ENCODE measurements at regions not wholly inside any gene's neighbourhood (a gene's known extent, or its start where the extent isn't known, plus 50 kb on each side); places are given as distances from the start of the nearest gene placed in this dataset.

GRCh38 chr2:39998617-39999016 lies 219.6 kb upstream of the THUMPD2 start:
- TF ChIP-seq CTCF (IDR thresholded peaks at IDR 0.05 in 2 of 3, conservative IDR thresholded peaks at IDR 0.05 in 1 of 3; ENCODE audit: control insufficient read depth in 2 of 3, extremely low read depth in 1 of 3, insufficient read depth in 1 of 3, low read depth in 3 of 3, low read length in 3 of 3) (no peak), CHD1 (IDR thresholded peaks at IDR 0.05; ENCODE audit: low read depth, low read length) (no peak)

All from GM12878 (cell line).